SK-N-SH (cell line): ENCODE measurements at regions not wholly inside any gene's neighbourhood (a gene's known extent, or its start where the extent isn't known, plus 50 kb on each side); places are given as distances from the start of the nearest gene placed in this dataset.

Source experiments
- CTCF ChIA-PET: fragments of 300-600, 350-600 bp; formaldehyde crosslinking; extraction: SDS; loops from one replicate; lab custom pipeline; 2021; lab: Yijun Ruan, JAX
- POLR2A ChIA-PET: fragments of 350-600 bp; sonication (Branson Sonifier 250); formaldehyde crosslinking; extraction: SDS; loops from one replicate; lab custom pipeline; 2020; ENCODE audit warnings: antibody characterized with exemption, inconsistent platforms; lab: Yijun Ruan, JAX
- DNase-seq: peaks from one replicate; pipeline ENCODE4 v3.0.0; 2012
- H2AFZ ChIP-seq: fragments of 200-600 bp; sonication (generic); 2 replicates; pipeline ENCODE4 v1.8.1; 2016; ENCODE audit warnings: antibody characterized with exemption, mild to moderate bottlenecking, low read depth
- H3F3A ChIP-seq: fragments of 200-600 bp; sonication (generic); replicated peaks from 2 replicates; pipeline ENCODE3; 2016; ENCODE audit warnings: antibody characterized with exemption, mild to moderate bottlenecking; ENCODE audit not compliant: insufficient read depth
- H3K27ac ChIP-seq, 2 experiments: fragments of 200-500 bp in 1 of 2; fragments of 200-600 bp in 1 of 2; sonication (Bioruptor generic) in 1 of 2; sonication (generic), shearing (Covaris generic) in 1 of 2; 2 replicates each; pipeline versions ENCODE4 v1.5.1 to v1.6.1; 2014 to 2016; ENCODE audit warnings: low read depth in 2 of 2, inconsistent platforms in 1 of 2, low read length in 1 of 2, mild to moderate bottlenecking in 1 of 2, mixed read lengths in 1 of 2
- H3K27me3 ChIP-seq: fragments of 200-600 bp; sonication (generic), shearing (Covaris generic); 2 replicates; pipeline ENCODE4 v1.6.1; 2016; ENCODE audit warnings: mixed run types; ENCODE audit not compliant: insufficient read depth
- H3K36me3 ChIP-seq, 2 experiments: fragments of 200-500 bp in 1 of 2; fragments of 200-600 bp in 1 of 2; sonication (Bioruptor generic) in 1 of 2; sonication (generic) in 1 of 2; replicated peaks in 1 of 2; 2 replicates each; pipeline versions ENCODE3 to v1.5.1; 2014 to 2016; ENCODE audit warnings: low read length in 1 of 2, mild to moderate bottlenecking in 1 of 2; ENCODE audit not compliant: insufficient read depth in 2 of 2, control insufficient read depth in 1 of 2
- H3K4me1 ChIP-seq, 2 experiments: fragments of 200-500 bp in 1 of 2; fragments of 200-600 bp in 1 of 2; sonication (Bioruptor generic) in 1 of 2; sonication (generic), shearing (Covaris generic) in 1 of 2; 2 replicates each; pipeline versions ENCODE4 v1.5.1 to v1.6.1; 2014 to 2016; ENCODE audit warnings: low read depth in 1 of 2, low read length in 1 of 2, mixed run types in 1 of 2; ENCODE audit not compliant: insufficient read depth in 2 of 2, control insufficient read depth in 1 of 2
- H3K4me2 ChIP-seq: fragments of 200-600 bp; sonication (generic), shearing (Covaris generic); 2 replicates; pipeline ENCODE4 v1.6.1; 2017; ENCODE audit warnings: mixed run types
- H3K4me3 ChIP-seq, 2 experiments: fragments of 200-500 bp in 1 of 2; fragments of 200-600 bp in 1 of 2; sonication (Bioruptor generic) in 1 of 2; sonication (generic), shearing (Covaris generic) in 1 of 2; 2 replicates each; pipeline versions ENCODE4 v1.5.1 to v1.8.1; 2014 to 2016; ENCODE audit warnings: low read depth in 2 of 2, inconsistent platforms in 1 of 2, low read length in 1 of 2, mild to moderate bottlenecking in 1 of 2, mixed read lengths in 1 of 2, moderate library complexity in 1 of 2
- H3K79me2 ChIP-seq: fragments of 200-600 bp; sonication (generic); 2 replicates; pipeline ENCODE4 v1.8.1; 2017; ENCODE audit warnings: mild to moderate bottlenecking; ENCODE audit not compliant: insufficient read depth
- H3K9ac ChIP-seq: fragments of 200-600 bp; sonication (generic); 2 replicates; pipeline ENCODE4 v1.6.1; 2017; ENCODE audit warnings: mixed run types
- H3K9me2 ChIP-seq: fragments of 200-600 bp; sonication (generic); 2 replicates; pipeline ENCODE4 v1.6.1; 2017; ENCODE audit warnings: mixed run types
- H3K9me3 ChIP-seq: fragments of 200-600 bp; sonication (generic); 2 replicates; pipeline ENCODE4 v1.6.1; 2017; ENCODE audit warnings: mixed run types, mild to moderate bottlenecking, moderate library complexity
- H4K20me1 ChIP-seq: fragments of 200-600 bp; sonication (generic); 2 replicates; pipeline ENCODE4 v1.6.1; 2017; ENCODE audit warnings: mild to moderate bottlenecking, mixed run types; ENCODE audit not compliant: insufficient read depth
- EP300 ChIP-seq, 2 experiments: IDR thresholded peaks; 2 replicates each; pipeline versions ENCODE4 v1.4.0 to v1.6.1; 2012; ENCODE audit warnings: borderline replicate concordance in 1 of 2, low read depth in 1 of 2, low read length in 1 of 2
- FOXJ3 ChIP-seq: sonication (generic); formaldehyde crosslinking; IDR thresholded peaks from 2 replicates; pipeline ENCODE4 v1.5.1; 2020; ENCODE audit warnings: mild to moderate bottlenecking, missing genetic modification reagents
- GATA2 ChIP-seq: sonication (generic); formaldehyde crosslinking; IDR thresholded peaks from 2 replicates; pipeline ENCODE4 v1.5.0; 2020; ENCODE audit warnings: mild to moderate bottlenecking, missing genetic modification reagents
- IRF3 ChIP-seq: fragments of 150-350 bp; IDR thresholded peaks from 2 replicates; pipeline ENCODE4 v1.6.1; 2016; ENCODE audit warnings: mild to moderate bottlenecking, low read depth, low read length
- MAX ChIP-seq: IDR thresholded peaks from 2 replicates; pipeline ENCODE4 v1.4.0; 2012; ENCODE audit warnings: low read depth
- NFIC ChIP-seq: IDR thresholded peaks from 2 replicates; pipeline ENCODE4 v1.4.0; 2012; ENCODE audit warnings: borderline replicate concordance
- NRF1 ChIP-seq: IDR thresholded peaks from 2 replicates; pipeline ENCODE4 v1.6.1; 2012; ENCODE audit warnings: low read depth, mild to moderate bottlenecking, low read length
- POLR2AphosphoS5 ChIP-seq: IDR thresholded peaks from 2 replicates; pipeline ENCODE4 v1.6.1; 2012; ENCODE audit warnings: low read depth, low read length
- RFX5 ChIP-seq: IDR thresholded peaks from 2 replicates; pipeline ENCODE4 v1.6.1; 2012; ENCODE audit warnings: mild to moderate bottlenecking, improper control_type of control experiment, low read length
- RXRA ChIP-seq: IDR thresholded peaks from 2 replicates; pipeline ENCODE4 v1.4.0; 2012; ENCODE audit warnings: low read depth, mild to moderate bottlenecking, borderline replicate concordance
- SIN3A ChIP-seq: IDR thresholded peaks from 2 replicates; pipeline ENCODE4 v1.6.1; 2012; ENCODE audit warnings: low read depth, mild to moderate bottlenecking, low read length, moderate library complexity, borderline replicate concordance
- TAF1 ChIP-seq: IDR thresholded peaks from 2 replicates; pipeline ENCODE4 v1.6.1; 2012; ENCODE audit warnings: low read depth, mild to moderate bottlenecking, low read length, moderate library complexity, borderline replicate concordance
- USF2 ChIP-seq: fragments of 150-350 bp; IDR thresholded peaks from 2 replicates; pipeline ENCODE4 v1.6.1; 2017; ENCODE audit warnings: antibody characterized with exemption, low read length, low read depth, borderline replicate concordance
- ZBTB33 ChIP-seq: IDR thresholded peaks from 2 replicates; pipeline ENCODE4 v1.4.0; 2012; ENCODE audit warnings: low read depth, borderline replicate concordance
- WGBS: methylation state at CpG from one replicate; pipeline ENCODE4 v1.1.6; 2017; ENCODE audit warnings: low lambda C conversion rate; 5-methylcytosine and 5-hydroxymethylcytosine counted together

- no peaks in the 10 kb centered on the region for H3K9me2 ChIP-seq
- no peaks in the 10 kb centered on the region for H3K9me3 ChIP-seq
- peaks cover 10% of the 10 kb centered on the region; the same call in 1 of the 2 replicates for H3K27me3 ChIP-seq
- WGBS = 11% methylated on average over 4 of the region's 5 CpGs
- no peaks in the 10 kb centered on the region; a peak in 1 of 4 replicates for H3K4me1 ChIP-seq
- no peak overlapping the region for H2AFZ ChIP-seq
- H3K9ac ChIP-seq = no peak overlapping the region
- ChIA-PET CTCF (no interaction called here), POLR2A (no interaction called here)
- TF ChIP-seq NRF1 (no peak), RFX5 (no peak), NFIC (no peak), ZBTB33 (no peak), GATA2 (no peak), SIN3A (no peak), POLR2AphosphoS5 (no peak), RXRA (no peak), TAF1 (no peak), USF2 (no peak)
- TF ChIP-seq, all 33 proteins: peak for 0
- no peak overlapping the region for H3K4me2 ChIP-seq
- no peaks in the 10 kb centered on the region for H3K79me2 ChIP-seq
- no peaks in the 10 kb centered on the region for H3K36me3 ChIP-seq
- H3K27ac ChIP-seq = no peak overlapping the region
- DNase-seq = no peak
- H3K4me3 ChIP-seq = no peak overlapping the region
- H3F3A ChIP-seq = no peaks in the 10 kb centered on the region
- H4K20me1 ChIP-seq = no peaks in the 10 kb centered on the region
These were observed 159.6 kb upstream of the AGTR2 start for GRCh38 chrX:116010939-116011338.

- Histone ChIP-seq H3K36me3 (no peaks in the 10 kb centered on the region), H3K79me2 (no peaks in the 10 kb centered on the region), H3K4me2 (no peak overlapping the region), H2AFZ (no peak overlapping the region), H3K9me2 (no peaks in the 10 kb centered on the region), H4K20me1 (no peaks in the 10 kb centered on the region), H3K27me3 (no peaks in the 10 kb centered on the region), H3K9ac (no peak overlapping the region), H3K9me3 (no peaks in the 10 kb centered on the region), H3K4me1 (no peaks in the 10 kb centered on the region), H3K27ac (no peak overlapping the region), H3K4me3 (no peak overlapping the region), H3F3A (no peaks in the 10 kb centered on the region)
- no peak for DNase-seq
- CTCF ChIA-PET = no interaction called here
- TF ChIP-seq MAX (no peak), FOXJ3 (CRISPR knock-in tag) (no peak), RFX5 (no peak), EP300 (IDR thresholded peaks at IDR 0.05; ENCODE audit: borderline replicate concordance in 1 of 2, low read depth in 1 of 2, low read length in 1 of 2) (no peak), IRF3 (no peak)
- POLR2A ChIA-PET = no interaction called here
- WGBS = 0% methylated on average over 1 of the region's 1 CpG
These were observed 139.2 kb upstream of the AGTR2 start for GRCh38 chrX:116031331-116031730.
